22Rv1 (cell line): ENCODE measurements at regions not wholly inside any gene's neighbourhood (a gene's known extent, or its start where the extent isn't known, plus 50 kb on each side); places are given as distances from the start of the nearest gene placed in this dataset.

ENCODE experiments used
- H3K27ac ChIP-seq: fragments of 450-650 bp; 2 replicates; pipeline ENCODE4 v1.5.1; 2017
- ZFX ChIP-seq: fragments of 450-650 bp; IDR thresholded peaks from 2 replicates; pipeline ENCODE4 v1.6.1; 2017; ENCODE audit warnings: antibody characterized with exemption, borderline replicate concordance
- TF ChIP-seq, protein P1 (sequence below): fragments of 450-650 bp; IDR thresholded peaks from 2 replicates; pipeline ENCODE4 v1.5.1; 2017; ENCODE audit warnings: mild to moderate bottlenecking

DNA sequence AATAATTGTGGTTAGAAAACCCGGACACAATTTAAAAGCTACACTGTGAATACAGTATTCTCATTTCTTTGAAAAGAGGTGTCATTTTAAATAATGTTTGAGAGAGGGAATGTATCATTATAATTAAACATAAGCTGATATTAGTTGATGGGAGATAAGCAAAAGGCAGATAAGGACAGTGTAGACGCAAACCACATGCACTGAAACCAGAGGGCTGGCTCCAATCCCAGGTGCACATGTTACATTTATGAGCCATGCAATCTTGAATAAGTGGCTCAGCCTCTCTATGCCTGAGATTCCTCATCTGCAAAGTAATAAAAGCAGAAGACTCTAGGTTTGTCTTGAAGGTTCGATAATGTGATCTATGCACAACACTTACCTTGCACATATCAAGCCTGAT is 238.7 kb downstream of the EFNB2 start:
- no peak overlapping the region for H3K27ac ChIP-seq
- TF ChIP-seq, protein P1, sequence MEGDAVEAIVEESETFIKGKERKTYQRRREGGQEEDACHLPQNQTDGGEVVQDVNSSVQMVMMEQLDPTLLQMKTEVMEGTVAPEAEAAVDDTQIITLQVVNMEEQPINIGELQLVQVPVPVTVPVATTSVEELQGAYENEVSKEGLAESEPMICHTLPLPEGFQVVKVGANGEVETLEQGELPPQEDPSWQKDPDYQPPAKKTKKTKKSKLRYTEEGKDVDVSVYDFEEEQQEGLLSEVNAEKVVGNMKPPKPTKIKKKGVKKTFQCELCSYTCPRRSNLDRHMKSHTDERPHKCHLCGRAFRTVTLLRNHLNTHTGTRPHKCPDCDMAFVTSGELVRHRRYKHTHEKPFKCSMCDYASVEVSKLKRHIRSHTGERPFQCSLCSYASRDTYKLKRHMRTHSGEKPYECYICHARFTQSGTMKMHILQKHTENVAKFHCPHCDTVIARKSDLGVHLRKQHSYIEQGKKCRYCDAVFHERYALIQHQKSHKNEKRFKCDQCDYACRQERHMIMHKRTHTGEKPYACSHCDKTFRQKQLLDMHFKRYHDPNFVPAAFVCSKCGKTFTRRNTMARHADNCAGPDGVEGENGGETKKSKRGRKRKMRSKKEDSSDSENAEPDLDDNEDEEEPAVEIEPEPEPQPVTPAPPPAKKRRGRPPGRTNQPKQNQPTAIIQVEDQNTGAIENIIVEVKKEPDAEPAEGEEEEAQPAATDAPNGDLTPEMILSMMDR: no peak
- no peak for TF ChIP-seq ZFX

DNA sequence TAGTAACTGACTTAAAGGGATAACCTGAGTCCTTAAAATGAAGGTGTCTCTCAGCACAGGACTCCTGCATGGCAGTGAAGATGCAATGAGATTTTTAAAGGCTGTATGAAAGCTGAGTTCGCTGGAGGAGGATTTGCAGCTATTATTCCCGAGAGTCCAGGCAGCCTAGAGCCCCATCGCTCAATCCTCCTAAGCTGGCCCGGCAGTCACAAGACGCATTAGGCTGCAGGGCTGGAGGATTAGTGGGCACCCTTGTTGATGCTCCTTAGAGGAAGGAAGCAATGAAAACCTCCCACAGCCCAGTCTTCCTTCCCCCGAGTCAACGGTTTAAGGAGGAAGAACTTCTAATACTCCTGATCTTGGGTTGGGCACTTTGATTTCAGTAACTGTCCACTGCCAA is 239.5 kb downstream of the EFNB2 start:
- no peak for TF ChIP-seq ZFX
- TF ChIP-seq, protein P1: no peak
- no peak overlapping the region for H3K27ac ChIP-seq

DNA sequence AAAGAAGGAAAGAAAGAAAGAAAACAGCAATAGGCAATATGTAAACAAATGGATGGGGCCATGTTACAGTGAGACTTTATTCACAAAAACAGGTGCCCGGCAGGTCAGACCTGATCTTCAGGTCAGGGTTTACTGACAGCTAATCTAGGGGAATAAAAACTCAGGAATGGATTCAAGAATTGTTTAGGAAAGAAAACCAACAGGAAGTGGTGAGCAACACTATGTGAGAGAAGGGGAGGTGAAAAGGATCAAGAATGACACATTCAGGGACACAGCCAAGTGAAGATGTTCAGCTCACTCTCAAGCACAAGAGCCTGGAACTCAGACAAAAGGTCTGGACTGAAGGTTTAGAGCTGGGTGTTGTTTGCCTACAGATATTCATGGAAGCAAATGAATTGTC is 244.5 kb downstream of the EFNB2 start:
- TF ChIP-seq ZFX: no peak
- TF ChIP-seq, protein P1: no peak
- no peak overlapping the region for H3K27ac ChIP-seq

DNA sequence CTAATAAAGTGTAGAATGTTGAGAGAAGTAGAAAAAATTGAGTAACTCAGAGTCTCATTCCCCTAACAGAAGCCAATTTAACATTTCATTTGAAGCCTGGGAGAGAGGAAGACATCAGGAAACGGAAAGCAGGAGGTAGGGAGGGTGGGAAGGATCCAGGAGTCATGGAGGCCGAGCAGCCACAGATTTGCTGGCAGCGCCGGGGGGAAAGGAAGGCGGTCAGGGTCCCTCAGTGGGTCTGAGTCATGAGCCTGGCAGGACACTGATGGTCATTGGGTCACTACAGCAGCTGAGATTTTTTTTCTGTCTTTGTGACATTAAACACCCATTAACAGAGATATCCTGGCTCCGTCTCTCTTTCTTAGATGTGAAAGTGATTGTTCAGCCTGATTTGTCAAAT is 248.1 kb downstream of the EFNB2 start:
- H3K27ac ChIP-seq: no peak overlapping the region
- TF ChIP-seq ZFX: no peak
- TF ChIP-seq, protein P1: no peak

DNA sequence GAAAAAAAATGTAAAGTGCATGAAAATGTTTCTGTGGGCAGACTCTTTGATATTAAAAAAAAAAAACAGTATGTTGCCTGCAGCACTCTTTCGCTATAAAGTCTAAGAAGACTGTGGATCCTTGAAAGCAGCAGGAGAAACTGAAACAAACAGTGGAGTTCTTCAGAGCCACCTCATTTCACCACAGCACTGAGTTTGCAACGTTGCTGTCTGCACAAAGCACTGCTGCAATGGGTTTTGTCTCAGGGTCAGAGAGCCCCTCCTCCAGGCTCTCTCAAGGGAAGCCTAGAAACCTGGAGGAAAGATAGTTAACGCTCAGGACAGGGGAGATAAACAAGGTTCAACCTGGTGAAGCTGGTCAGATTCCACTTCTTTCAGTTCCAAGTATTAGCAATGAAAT is 248.7 kb downstream of the EFNB2 start:
- no peak overlapping the region for H3K27ac ChIP-seq
- TF ChIP-seq, protein P1: no peak
- no peak for TF ChIP-seq ZFX

DNA sequence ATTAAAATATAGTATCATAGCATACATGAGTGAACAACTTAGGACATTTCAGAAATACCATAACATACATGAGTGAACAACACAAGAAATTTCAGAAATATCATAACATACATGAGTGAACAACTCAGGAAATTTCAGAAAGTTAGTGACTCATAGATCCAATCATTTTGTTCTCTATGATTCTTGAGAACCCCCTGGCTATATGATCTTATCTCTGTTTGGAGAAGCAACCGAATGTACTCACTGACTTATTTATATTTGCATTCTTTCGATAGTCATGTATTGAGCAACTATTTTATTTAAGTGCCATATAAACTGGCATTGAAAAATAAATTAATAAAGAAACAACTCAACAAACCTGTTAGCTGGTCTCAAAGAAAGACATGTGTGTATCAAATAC is 251.1 kb downstream of the EFNB2 start:
- TF ChIP-seq, protein P1: no peak

DNA sequence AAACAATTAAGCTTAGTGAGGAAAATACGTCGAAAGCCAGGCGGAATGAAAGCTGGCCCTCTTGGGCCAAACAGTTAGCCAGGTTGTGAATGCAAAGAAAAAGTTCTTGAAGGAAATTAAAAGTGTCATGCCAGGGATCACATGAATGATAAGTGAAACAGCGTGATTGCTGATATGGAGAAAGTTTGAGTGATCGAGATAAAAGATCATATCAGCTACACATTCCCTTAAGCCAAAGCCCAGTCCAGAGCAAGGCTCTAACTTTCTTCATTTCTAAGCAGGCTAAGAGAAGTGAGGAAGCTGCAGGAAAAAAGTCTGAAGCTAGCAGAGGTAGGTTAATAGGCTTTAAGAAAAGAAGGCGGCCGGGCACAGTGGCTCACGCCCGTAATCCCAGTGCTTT is 254.0 kb downstream of the EFNB2 start:
- no peak overlapping the region for H3K27ac ChIP-seq
- TF ChIP-seq, protein P1: no peak
- TF ChIP-seq ZFX: no peak

More for the DNA sequence above, 251.1 kb downstream of the EFNB2 start:
- no peak overlapping the region for H3K27ac ChIP-seq
